Activated naive CD8-positive, alpha-beta T cell treated with anti-CD3 and anti-CD28 coated beads, Interleukin-2, amount 50 U/mL, for 24 hours (primary cell): ENCODE measurements at regions not wholly inside any gene's neighbourhood (a gene's known extent, or its start where the extent isn't known, plus 50 kb on each side); places are given as distances from the start of the nearest gene placed in this dataset.
A peak's percentile ranks its signal among the peaks of the same experiment; 100 is the strongest.

Experiments
- ATAC-seq: fragments of 150-1000 bp; cut with Tn5 transposase; one replicate; pipeline ENCODE4 v1.10.0; 2021
- DNase-seq: peaks from one replicate; pipeline ENCODE4 v3.0.0; 2021
- H3K27ac Mint-ChIP-seq: one replicate; pipeline ENCODE4 v1.8.0; 2021; ENCODE audit warnings: mild to moderate bottlenecking, mixed read lengths
- H3K27me3 Mint-ChIP-seq: one replicate; pipeline ENCODE4 v1.8.0; 2021; ENCODE audit warnings: mixed read lengths
- H3K36me3 Mint-ChIP-seq: one replicate; pipeline ENCODE4 v1.8.0; 2021; ENCODE audit warnings: low read depth, mixed read lengths
- H3K4me1 Mint-ChIP-seq: one replicate; pipeline ENCODE4 v1.8.0; 2021; ENCODE audit warnings: mixed read lengths
- H3K4me3 Mint-ChIP-seq: one replicate; pipeline ENCODE4 v1.8.0; 2021; ENCODE audit warnings: mild to moderate bottlenecking, moderate library complexity, mixed read lengths
- H3K9me3 Mint-ChIP-seq: one replicate; pipeline ENCODE4 v1.8.0; 2021; ENCODE audit warnings: mixed read lengths

- Mint-ChIP-seq H3K27me3 (no peaks in the 10 kb centered on the region), H3K4me3 (no peak overlapping the region), H3K4me1 (no peaks in the 10 kb centered on the region), H3K27ac (no peak overlapping the region), H3K36me3 (no peaks in the 10 kb centered on the region), H3K9me3 (peaks cover 22% of the 10 kb centered on the region)
- no peak for ATAC-seq
- no peak for DNase-seq
These were observed 528.2 kb downstream of the HDGFL1 start for GRCh38 chr6:23097566-23097965.

GRCh38 chr6:23106951-23107350 lies 537.6 kb downstream of the HDGFL1 start:
- DNase-seq: no peak

DNA sequence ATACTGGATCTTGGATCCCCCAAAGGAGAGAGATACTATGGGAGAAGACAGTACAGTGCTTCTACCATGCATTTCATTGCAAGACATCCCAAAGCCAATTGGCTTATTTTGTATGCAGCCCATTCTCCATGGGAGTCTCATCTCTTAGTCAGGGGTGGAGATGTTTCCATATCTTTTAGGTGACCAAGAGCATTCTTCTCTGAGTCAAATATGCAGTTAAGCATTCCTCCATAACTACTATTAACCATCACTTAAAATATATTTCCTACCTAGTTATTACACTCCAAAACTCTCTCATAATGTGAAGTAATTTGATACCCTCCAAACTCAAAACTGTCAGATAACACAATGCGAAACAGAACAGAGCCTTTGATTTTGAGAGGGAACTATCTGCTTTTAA lies 542.6 kb downstream of the HDGFL1 start:
- H3K27me3 Mint-ChIP-seq: no peaks in the 10 kb centered on the region
- no peaks in the 10 kb centered on the region for H3K36me3 Mint-ChIP-seq
- H3K9me3 Mint-ChIP-seq: peaks cover 23% of the 10 kb centered on the region
- DNase-seq (no peak), ATAC-seq (no peak)
- no peak overlapping the region for H3K4me3 Mint-ChIP-seq
- no peaks in the 10 kb centered on the region for H3K4me1 Mint-ChIP-seq
- H3K27ac Mint-ChIP-seq: no peak overlapping the region

More at GRCh38 chr6:23106951-23107350, 537.6 kb downstream of the HDGFL1 start:
- Mint-ChIP-seq H3K27me3 (peaks cover 2% of the 10 kb centered on the region), H3K4me3 (no peak overlapping the region), H3K9me3 (peaks cover 25% of the 10 kb centered on the region), H3K4me1 (no peaks in the 10 kb centered on the region), H3K36me3 (peaks cover 1% of the 10 kb centered on the region), H3K27ac (no peak overlapping the region)
- ATAC-seq: no peak

GRCh38 chr6:23114812-23115504 lies 545.6 kb downstream of the HDGFL1 start:
- no peaks in the 10 kb centered on the region for H3K4me1 Mint-ChIP-seq
- ATAC-seq (no peak), DNase-seq (no peak)
- no peak overlapping the region for H3K4me3 Mint-ChIP-seq
- peaks cover 14% of the 10 kb centered on the region for H3K9me3 Mint-ChIP-seq
- H3K27me3 Mint-ChIP-seq: no peaks in the 10 kb centered on the region
- H3K36me3 Mint-ChIP-seq: no peaks in the 10 kb centered on the region
- no peak overlapping the region for H3K27ac Mint-ChIP-seq

GRCh38 chr6:23137611-23138010 lies 568.2 kb downstream of the HDGFL1 start:
- no peaks in the 10 kb centered on the region for H3K4me1 Mint-ChIP-seq
- H3K4me3 Mint-ChIP-seq: no peak overlapping the region
- ATAC-seq: no peak
- no peaks in the 10 kb centered on the region for H3K27me3 Mint-ChIP-seq
- H3K27ac Mint-ChIP-seq: no peak overlapping the region
- no peaks in the 10 kb centered on the region for H3K36me3 Mint-ChIP-seq
- no peak for DNase-seq
- H3K9me3 Mint-ChIP-seq: peaks cover 16% of the 10 kb centered on the region

DNA sequence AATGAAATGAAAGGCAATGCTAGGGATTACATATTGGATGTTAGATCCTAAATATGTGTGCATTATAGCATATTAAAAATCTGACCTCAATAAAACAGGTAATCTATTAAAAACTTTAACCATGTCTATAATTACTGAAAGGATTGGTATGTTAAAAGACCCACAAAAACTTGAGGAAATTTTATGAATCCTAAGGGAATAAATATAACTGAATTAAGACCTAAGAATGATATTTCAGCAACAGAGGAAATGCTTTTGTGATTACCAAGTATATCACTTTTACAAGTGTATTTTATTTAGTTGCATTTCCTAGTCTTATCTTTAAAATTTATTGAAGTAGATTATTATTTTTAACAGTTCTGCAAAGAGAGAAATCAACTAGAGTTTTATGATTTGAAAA lies 571.5 kb downstream of the HDGFL1 start:
- no peak for ATAC-seq
- Mint-ChIP-seq H3K4me1 (no peaks in the 10 kb centered on the region), H3K4me3 (no peak overlapping the region), H3K27ac (no peak overlapping the region), H3K9me3 (peaks cover 9% of the 10 kb centered on the region), H3K36me3 (no peaks in the 10 kb centered on the region), H3K27me3 (no peaks in the 10 kb centered on the region)
- DNase-seq: no peak

DNA sequence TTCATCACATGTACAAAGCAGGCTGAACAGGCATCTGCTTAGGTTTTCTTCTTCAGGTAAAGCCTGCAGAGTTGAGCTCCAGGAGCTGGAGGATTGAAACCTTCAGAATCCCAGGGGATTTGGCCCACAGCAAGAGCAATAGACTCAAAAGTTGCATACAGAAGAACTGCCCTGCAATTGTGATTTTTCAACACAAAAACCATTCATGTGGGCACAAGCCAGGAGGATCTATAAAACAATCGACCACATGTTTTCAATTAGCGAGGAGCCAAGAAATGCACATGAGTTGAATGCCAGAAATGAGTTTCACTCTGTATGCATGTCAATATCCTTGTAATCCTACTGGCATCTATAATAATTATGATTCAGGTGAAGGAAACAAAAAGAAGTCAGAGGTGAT lies 576.4 kb downstream of the HDGFL1 start:
- Mint-ChIP-seq H3K4me1 (no peaks in the 10 kb centered on the region), H3K4me3 (no peak overlapping the region), H3K36me3 (no peaks in the 10 kb centered on the region), H3K9me3 (no peaks in the 10 kb centered on the region), H3K27ac (no peak overlapping the region), H3K27me3 (no peaks in the 10 kb centered on the region)
- ATAC-seq (no peak), DNase-seq (no peak)

GRCh38 chr6:23154159-23154558 lies 584.8 kb downstream of the HDGFL1 start:
- H3K27me3 Mint-ChIP-seq: no peaks in the 10 kb centered on the region
- peaks cover 2% of the 10 kb centered on the region for H3K9me3 Mint-ChIP-seq
- H3K4me3 Mint-ChIP-seq: no peak overlapping the region
- DNase-seq (no peak), ATAC-seq (no peak)
- no peaks in the 10 kb centered on the region for H3K4me1 Mint-ChIP-seq
- no peaks in the 10 kb centered on the region for H3K36me3 Mint-ChIP-seq
- no peak overlapping the region for H3K27ac Mint-ChIP-seq

DNA sequence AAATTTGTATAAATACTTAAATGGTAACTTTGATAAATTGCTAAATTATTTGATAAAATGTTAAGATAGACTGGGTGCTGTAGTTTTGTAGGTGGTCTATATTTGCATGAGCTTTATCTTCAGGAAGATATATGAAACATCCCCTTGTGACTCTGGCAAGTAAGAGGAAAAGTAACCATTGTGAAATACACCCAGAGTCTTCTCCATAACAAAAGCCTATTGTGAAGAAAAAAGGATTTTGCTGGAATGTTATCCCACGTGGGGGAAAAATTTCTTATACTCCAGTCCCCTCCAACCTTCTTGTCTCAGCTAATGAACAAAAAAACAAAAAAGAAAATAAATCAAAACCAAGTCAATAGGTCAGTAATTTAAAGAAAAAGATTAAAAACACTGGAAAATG lies 600.7 kb downstream of the HDGFL1 start:
- peaks cover 15% of the 10 kb centered on the region for H3K9me3 Mint-ChIP-seq
- ATAC-seq: no peak
- H3K36me3 Mint-ChIP-seq: no peaks in the 10 kb centered on the region
- peaks cover 9% of the 10 kb centered on the region for H3K4me1 Mint-ChIP-seq
- H3K4me3 Mint-ChIP-seq: no peak overlapping the region
- H3K27me3 Mint-ChIP-seq: no peaks in the 10 kb centered on the region
- no peak overlapping the region for H3K27ac Mint-ChIP-seq
- no peak for DNase-seq

- Mint-ChIP-seq H3K4me3 (no peak overlapping the region), H3K27ac (no peak overlapping the region), H3K27me3 (no peaks in the 10 kb centered on the region), H3K4me1 (peaks cover 17% of the 10 kb centered on the region), H3K9me3 (peaks cover 13% of the 10 kb centered on the region), H3K36me3 (no peaks in the 10 kb centered on the region)
- ATAC-seq (no peak), DNase-seq (no peak)
These were observed 603.9 kb downstream of the HDGFL1 start for GRCh38 chr6:23173234-23173633.

DNA sequence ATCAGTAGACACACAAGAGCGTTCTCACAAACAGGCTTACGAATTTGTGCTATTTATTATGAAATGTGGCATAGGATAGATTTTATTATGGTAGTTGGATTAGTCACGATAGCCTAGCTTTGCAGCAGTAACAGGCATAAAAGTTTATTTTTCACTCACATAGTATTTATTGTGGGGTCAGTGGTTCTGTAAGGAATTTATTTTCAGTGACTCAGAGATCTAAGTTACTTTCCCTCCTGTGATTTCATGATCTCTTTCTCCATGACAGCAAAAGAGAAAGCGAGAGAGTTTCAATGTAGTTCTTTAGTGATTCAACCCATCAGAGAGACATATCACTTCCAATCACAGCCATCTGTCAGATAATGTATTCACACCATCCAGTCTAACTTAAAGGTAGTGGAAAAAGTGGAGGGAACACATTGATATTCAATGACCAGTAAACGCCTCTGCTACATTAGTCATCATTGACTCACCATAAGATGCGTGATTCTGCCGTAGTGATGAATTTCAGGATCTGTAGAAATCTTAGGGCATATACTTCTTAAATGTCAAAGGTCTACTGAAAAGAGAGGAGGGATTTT lies 605.5 kb downstream of the HDGFL1 start:
- Mint-ChIP-seq H3K4me3 (no peak overlapping the region), H3K27me3 (no peaks in the 10 kb centered on the region), H3K4me1 (peaks cover 17% of the 10 kb centered on the region), H3K36me3 (no peaks in the 10 kb centered on the region), H3K27ac (peak overlapping the region; percentile 66), H3K9me3 (peaks cover 13% of the 10 kb centered on the region)
- ATAC-seq (peak; percentile 89), DNase-seq (no peak)

DNA sequence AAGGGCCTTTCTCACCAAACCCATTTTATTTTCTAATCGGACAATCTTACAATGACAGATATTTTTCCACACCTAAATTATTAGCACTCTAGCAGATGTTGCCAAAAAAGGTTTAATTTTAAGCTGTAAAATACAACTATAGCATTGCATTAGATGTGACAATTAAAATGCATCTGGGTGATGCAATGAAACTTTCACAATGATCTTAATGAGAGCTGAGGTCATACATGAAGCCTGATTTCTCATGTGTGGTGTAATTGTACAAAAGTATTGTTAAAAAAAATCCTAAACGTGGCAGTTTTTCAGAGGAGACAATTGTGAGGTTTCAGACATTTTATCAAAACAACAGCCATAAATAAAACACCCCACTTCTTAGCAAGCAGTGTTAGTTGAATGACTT lies 606.0 kb downstream of the HDGFL1 start:
- no peak for DNase-seq
- Mint-ChIP-seq H3K36me3 (no peaks in the 10 kb centered on the region), H3K4me1 (peaks cover 17% of the 10 kb centered on the region), H3K27me3 (no peaks in the 10 kb centered on the region), H3K4me3 (no peak overlapping the region), H3K9me3 (peaks cover 13% of the 10 kb centered on the region), H3K27ac (peak overlapping the region; percentile 66)
- ATAC-seq: no peak

DNA sequence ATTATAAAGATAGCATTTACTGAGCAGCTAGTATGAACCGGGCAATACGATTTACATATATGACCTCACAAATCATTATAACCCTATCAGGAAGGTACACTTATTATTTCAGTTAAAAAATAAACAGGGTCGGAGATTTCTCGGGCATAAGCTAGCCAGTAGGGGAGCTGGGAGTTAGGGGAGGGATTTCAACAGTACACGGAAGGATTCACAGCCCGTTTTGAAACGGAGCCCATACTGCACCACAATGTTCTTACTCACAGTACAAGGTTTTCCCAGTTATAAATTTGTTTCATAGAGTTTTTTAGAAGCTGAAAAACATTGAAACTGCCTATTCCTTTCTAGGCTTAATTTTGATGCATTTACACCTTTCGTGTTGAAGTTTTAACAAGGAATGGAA lies 607.1 kb downstream of the HDGFL1 start:
- DNase-seq (no peak), ATAC-seq (no peak)
- Mint-ChIP-seq H3K36me3 (no peaks in the 10 kb centered on the region), H3K4me3 (no peak overlapping the region), H3K27me3 (no peaks in the 10 kb centered on the region), H3K27ac (no peak overlapping the region), H3K9me3 (peaks cover 8% of the 10 kb centered on the region), H3K4me1 (peaks cover 17% of the 10 kb centered on the region)

DNA sequence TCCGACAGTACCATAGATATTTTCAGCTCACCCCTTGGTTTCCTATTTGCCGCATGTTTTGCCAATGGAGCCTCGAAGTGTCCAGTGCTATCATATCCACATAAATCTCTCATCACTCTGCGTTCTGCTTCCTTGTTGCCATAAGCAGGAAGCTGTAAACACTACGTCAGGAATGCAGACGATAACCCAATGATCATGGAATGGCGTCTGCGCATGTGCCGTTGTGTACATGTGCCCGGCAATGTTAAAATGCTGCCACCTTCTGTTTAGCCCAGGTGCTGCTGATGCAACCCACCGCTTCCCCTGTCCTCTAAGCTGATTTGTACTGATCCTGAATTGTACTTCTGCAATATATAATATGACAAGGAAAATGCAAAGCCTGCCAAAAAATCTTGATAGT lies 607.5 kb downstream of the HDGFL1 start:
- Mint-ChIP-seq H3K27ac (no peak overlapping the region), H3K27me3 (no peaks in the 10 kb centered on the region), H3K4me1 (peaks cover 17% of the 10 kb centered on the region), H3K36me3 (no peaks in the 10 kb centered on the region), H3K4me3 (no peak overlapping the region), H3K9me3 (peaks cover 7% of the 10 kb centered on the region)
- no peak for DNase-seq
- ATAC-seq: no peak

- Mint-ChIP-seq H3K9me3 (peaks cover 4% of the 10 kb centered on the region), H3K27me3 (no peaks in the 10 kb centered on the region), H3K27ac (no peak overlapping the region), H3K4me1 (peaks cover 17% of the 10 kb centered on the region), H3K36me3 (no peaks in the 10 kb centered on the region), H3K4me3 (no peak overlapping the region)
- ATAC-seq (no peak), DNase-seq (no peak)
These were observed 608.4 kb downstream of the HDGFL1 start for GRCh38 chr6:23177806-23178205.

DNA sequence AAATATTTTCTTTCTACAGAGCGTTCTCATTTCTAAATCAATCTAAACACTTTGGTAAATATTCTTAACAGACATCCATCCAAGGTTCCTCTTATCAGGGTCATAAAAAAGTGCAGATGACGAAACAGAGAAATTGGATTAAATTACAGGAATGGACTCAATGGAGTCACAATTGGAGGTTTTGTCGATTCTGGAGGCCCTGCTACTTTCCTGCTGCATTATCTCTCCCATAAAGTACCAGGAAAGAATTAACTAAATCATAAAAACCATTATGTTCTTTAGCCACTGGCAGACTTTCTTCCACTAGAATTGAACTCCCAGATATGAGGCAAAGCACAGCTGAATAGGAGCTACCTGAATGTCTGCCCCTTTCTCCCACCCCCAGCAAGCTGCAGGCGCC lies 610.6 kb downstream of the HDGFL1 start:
- no peaks in the 10 kb centered on the region for H3K36me3 Mint-ChIP-seq
- peaks cover 8% of the 10 kb centered on the region for H3K4me1 Mint-ChIP-seq
- H3K4me3 Mint-ChIP-seq: no peak overlapping the region
- peaks cover 4% of the 10 kb centered on the region for H3K9me3 Mint-ChIP-seq
- ATAC-seq: no peak
- no peak overlapping the region for H3K27ac Mint-ChIP-seq
- no peaks in the 10 kb centered on the region for H3K27me3 Mint-ChIP-seq
- no peak for DNase-seq
